Thymus (tissue), 11 donors: ENCODE measurements at regions not wholly inside any gene's neighbourhood (a gene's known extent, or its start where the extent isn't known, plus 50 kb on each side); places are given as distances from the start of the nearest gene placed in this dataset.

Experiments used
- DNase-seq, 9 donors: peaks; one replicate each; pipeline ENCODE4 v3.0.0-alpha.2; 2013; ENCODE audit warnings: low spot score in 9 of 9, low read depth in 6 of 9, missing footprints in 1 of 9
- H3K27ac ChIP-seq, 2 donors: one replicate each; pipeline ENCODE4 v1.5.1; 2013; ENCODE audit warnings: control low read depth in 1 of 2, low read depth in 1 of 2, low read length in 1 of 2, mild to moderate bottlenecking in 1 of 2, moderate library complexity in 1 of 2
- H3K27me3 ChIP-seq, 2 donors: one replicate each; pipeline ENCODE4 v1.5.1; 2013; ENCODE audit warnings: low read length in 1 of 2; ENCODE audit not compliant: control insufficient read depth in 2 of 2, insufficient read depth in 1 of 2
- H3K36me3 ChIP-seq, 2 donors: one replicate each; pipeline ENCODE4 v1.5.1; 2013; ENCODE audit warnings: low read length in 1 of 2, mild to moderate bottlenecking in 1 of 2, moderate library complexity in 1 of 2; ENCODE audit not compliant: control insufficient read depth in 2 of 2, insufficient read depth in 2 of 2
- H3K4me1 ChIP-seq, 2 donors: one replicate each; pipeline ENCODE4 v1.5.1; 2013; ENCODE audit warnings: low read length in 2 of 2; ENCODE audit not compliant: control insufficient read depth in 2 of 2, insufficient read depth in 2 of 2
- H3K4me3 ChIP-seq, 2 donors: one replicate each; pipeline ENCODE4 v1.5.1; 2013; ENCODE audit warnings: low read length in 2 of 2, control low read depth in 1 of 2, mild to moderate bottlenecking in 1 of 2
- H3K9me3 ChIP-seq, 2 donors: one replicate each; pipeline ENCODE4 v1.5.1; 2013; ENCODE audit warnings: low read length in 1 of 2, mild to moderate bottlenecking in 1 of 2; ENCODE audit not compliant: control insufficient read depth in 2 of 2, insufficient read depth in 1 of 2
- WGBS: extraction: QIAGEN DNeasy Blood & Tissue Kit; methylation state at CpG from one replicate; pipeline ENCODE4 v1.1.7; 2013; 5-methylcytosine and 5-hydroxymethylcytosine counted together
- donor health status: healthy.

DNA sequence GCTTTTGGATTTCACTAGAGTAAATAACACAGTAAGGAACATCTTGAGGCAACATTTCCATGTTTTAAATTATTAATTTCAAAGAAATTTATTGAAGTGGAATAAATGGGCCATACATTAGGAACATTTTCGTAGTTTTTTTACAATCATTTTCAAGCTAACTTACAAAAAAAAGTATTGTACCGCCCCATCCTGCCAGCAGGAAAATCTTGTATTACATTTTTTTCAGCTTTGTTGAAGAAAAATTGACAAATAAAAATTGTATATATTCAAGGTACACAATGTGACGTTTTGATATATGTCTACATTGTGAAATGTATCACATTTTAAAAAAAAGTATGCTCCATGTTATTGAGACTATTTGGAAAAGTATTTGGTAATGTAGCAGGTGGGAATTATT is 1001.9 kb upstream of the NR2F2 start:
- peaks cover 0 to 1% of the 10 kb centered on the region in 2 donors for H3K9me3 ChIP-seq
- H3K27ac ChIP-seq = no peak overlapping the region
- H3K36me3 ChIP-seq = no peaks in the 10 kb centered on the region
- 91% methylated on average over 3 of the region's 3 CpGs for WGBS
- no peaks in the 10 kb centered on the region for H3K4me1 ChIP-seq
- no peak overlapping the region for H3K4me3 ChIP-seq
- no peak for DNase-seq
- peaks cover 25 to 26% of the 10 kb centered on the region in 2 donors for H3K27me3 ChIP-seq

- WGBS = 78% methylated on average over 8 of the region's 8 CpGs
- Histone ChIP-seq H3K27me3 (peaks cover 24 to 25% of the 10 kb centered on the region in 2 donors), H3K4me3 (no peak overlapping the region), H3K4me1 (no peaks in the 10 kb centered on the region), H3K36me3 (no peaks in the 10 kb centered on the region), H3K27ac (no peak overlapping the region), H3K9me3 (peaks cover 0 to 1% of the 10 kb centered on the region in 2 donors)
- DNase-seq = no peak
Measured at GRCh38 chr15:95329362-95329761, 1001.1 kb upstream of the NR2F2 start.

DNA sequence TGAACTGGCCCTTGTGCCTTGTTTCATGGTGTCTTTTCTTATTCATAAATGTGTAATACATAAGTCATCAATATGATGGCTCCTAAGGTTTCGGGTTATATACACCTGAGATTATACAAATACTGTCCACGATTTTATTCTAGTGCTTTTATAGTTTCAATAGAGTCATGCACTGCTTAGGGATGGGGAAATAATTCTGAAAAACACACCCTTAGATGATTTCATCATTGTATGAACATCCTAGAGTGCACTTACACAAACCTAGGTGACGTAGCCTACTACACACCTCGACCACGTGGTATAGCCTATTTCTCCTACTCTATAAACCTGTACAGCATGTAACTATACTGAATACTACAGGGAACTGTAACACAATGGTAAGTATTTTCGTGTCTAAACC is 988.8 kb upstream of the NR2F2 start:
- Histone ChIP-seq H3K27ac (no peak overlapping the region), H3K36me3 (no peaks in the 10 kb centered on the region), H3K4me1 (no peaks in the 10 kb centered on the region), H3K27me3 (no peaks in the 10 kb centered on the region), H3K4me3 (no peak overlapping the region), H3K9me3 (no peaks in the 10 kb centered on the region)
- 88% methylated on average over 6 of the region's 6 CpGs for WGBS
- DNase-seq = no peak

- Histone ChIP-seq H3K4me3 (no peak overlapping the region), H3K27me3 (no peaks in the 10 kb centered on the region), H3K4me1 (no peaks in the 10 kb centered on the region), H3K9me3 (no peaks in the 10 kb centered on the region), H3K27ac (no peak overlapping the region), H3K36me3 (no peaks in the 10 kb centered on the region)
- no peak for DNase-seq
- 80% methylated on average over 4 of the region's 4 CpGs for WGBS
Measured at GRCh38 chr15:95345867-95346266, 984.6 kb upstream of the NR2F2 start.

DNA sequence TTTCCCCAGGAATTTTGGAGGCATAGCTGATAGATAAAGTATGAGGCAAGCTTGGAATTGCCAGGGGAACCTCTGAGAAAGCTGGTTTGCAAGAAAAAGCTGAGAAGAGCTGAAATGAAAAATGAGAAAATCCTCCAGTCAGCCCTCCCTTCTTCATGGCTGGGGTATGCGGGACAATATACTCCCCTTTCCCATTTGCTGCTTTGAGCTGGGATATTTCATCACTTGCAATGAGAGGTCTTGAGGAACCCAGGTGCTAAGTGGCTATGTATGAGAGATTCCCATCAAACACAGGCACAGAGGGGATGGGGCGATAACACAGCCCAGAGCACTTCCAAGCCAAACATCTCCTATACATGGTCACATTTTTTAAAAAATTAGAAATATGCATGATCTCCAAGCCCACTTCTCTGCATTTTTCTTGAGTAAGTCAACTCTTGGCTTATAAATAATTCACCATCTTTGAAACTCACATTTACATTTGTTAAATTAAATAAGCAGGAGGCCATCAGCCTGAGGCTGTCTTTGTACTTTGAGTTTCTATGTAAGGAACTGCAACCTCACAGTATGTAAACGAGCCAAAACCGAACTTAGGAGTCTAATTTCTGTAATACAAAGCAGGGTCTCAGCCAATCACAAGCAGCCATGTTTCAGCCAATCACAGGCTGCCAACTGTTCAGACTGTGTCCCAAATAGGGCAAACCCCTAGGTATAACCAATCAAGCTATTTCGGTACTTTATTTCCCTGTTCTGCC is 983.6 kb upstream of the NR2F2 start:
- Histone ChIP-seq H3K36me3 (no peaks in the 10 kb centered on the region), H3K9me3 (no peaks in the 10 kb centered on the region), H3K4me3 (no peak overlapping the region), H3K27me3 (no peaks in the 10 kb centered on the region), H3K27ac (no peak overlapping the region), H3K4me1 (no peaks in the 10 kb centered on the region)
- WGBS = 90% methylated on average over 5 of the region's 5 CpGs
- no peak for DNase-seq

- H3K4me3 ChIP-seq = no peak overlapping the region
- H3K27me3 ChIP-seq = no peaks in the 10 kb centered on the region
- 87% methylated on average over 1 of the region's 1 CpG for WGBS
- no peaks in the 10 kb centered on the region for H3K36me3 ChIP-seq
- no peaks in the 10 kb centered on the region for H3K4me1 ChIP-seq
- no peak for DNase-seq
- no peak overlapping the region for H3K27ac ChIP-seq
- no peaks in the 10 kb centered on the region for H3K9me3 ChIP-seq
Measured at GRCh38 chr15:95347837-95348236, 982.7 kb upstream of the NR2F2 start.

- H3K36me3 ChIP-seq = no peaks in the 10 kb centered on the region
- no peak for DNase-seq
- H3K27me3 ChIP-seq = no peaks in the 10 kb centered on the region
- no peak overlapping the region for H3K4me3 ChIP-seq
- H3K27ac ChIP-seq = no peak overlapping the region
- no peaks in the 10 kb centered on the region for H3K4me1 ChIP-seq
- H3K9me3 ChIP-seq = no peaks in the 10 kb centered on the region
- 88% methylated on average over 3 of the region's 3 CpGs for WGBS
Measured at GRCh38 chr15:95350908-95351307, 979.6 kb upstream of the NR2F2 start.

DNA sequence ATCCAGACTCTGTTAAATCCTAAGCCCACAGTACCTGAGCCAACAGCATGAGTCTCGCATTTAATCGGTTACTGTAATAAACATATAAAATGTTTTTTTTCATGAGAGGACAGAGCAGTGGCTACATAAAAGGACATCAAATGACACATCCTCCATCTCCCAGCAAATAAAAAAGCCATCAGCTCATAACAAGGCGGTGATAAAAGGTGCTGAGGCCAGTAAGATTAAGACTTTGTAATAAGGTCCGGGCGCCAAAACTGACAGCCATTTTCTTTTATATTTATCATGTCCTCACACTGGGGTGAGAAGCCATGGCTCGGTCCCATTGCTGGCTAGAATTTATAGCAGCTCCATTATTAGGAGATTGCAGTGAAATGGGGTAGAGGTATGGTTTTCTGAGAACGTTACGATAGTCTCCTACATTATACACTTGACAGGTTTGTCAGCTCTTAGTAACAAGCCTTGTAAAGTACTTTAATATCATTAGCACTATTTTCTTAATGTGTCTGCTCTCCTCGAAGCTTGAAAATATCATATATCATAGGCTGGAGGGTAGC is 977.8 kb upstream of the NR2F2 start:
- Histone ChIP-seq H3K27me3 (no peaks in the 10 kb centered on the region), H3K9me3 (no peaks in the 10 kb centered on the region), H3K4me1 (no peaks in the 10 kb centered on the region), H3K27ac (no peak overlapping the region), H3K36me3 (no peaks in the 10 kb centered on the region), H3K4me3 (no peak overlapping the region)
- WGBS = 93% methylated on average over 9 of the region's 9 CpGs
- no peak for DNase-seq

GRCh38 chr15:95353512-95353911 is 977.0 kb upstream of the NR2F2 start:
- Histone ChIP-seq H3K4me1 (no peaks in the 10 kb centered on the region), H3K36me3 (no peaks in the 10 kb centered on the region), H3K27ac (no peak overlapping the region), H3K9me3 (no peaks in the 10 kb centered on the region), H3K27me3 (no peaks in the 10 kb centered on the region), H3K4me3 (no peak overlapping the region)
- no peak for DNase-seq
- 97% methylated on average over 1 of the region's 1 CpG for WGBS
